HepG2 (cell line): ENCODE measurements at regions not wholly inside any gene's neighbourhood (a gene's known extent, or its start where the extent isn't known, plus 50 kb on each side); places are given as distances from the start of the nearest gene placed in this dataset.

Source experiments
- ATAC-seq: fragments of 200-7000 bp; cut with Tn5 transposase; 3 replicates; pipeline ENCODE4 v1.9.1; 2020; ENCODE audit warnings: mild to moderate bottlenecking, moderate library complexity
- BruUV-seq: library from RNA; stranded (reverse); fragments of 400-500 nt; replicated peaks from 2 replicates; lab custom pipeline; 2021; lab: Mats Ljungman, UMichigan
- CTCF ChIA-PET: fragments of 300-600 bp; formaldehyde crosslinking; extraction: SDS; loops from one replicate; lab custom pipeline; 2021; ENCODE audit warnings: low total read pairs, inconsistent platforms, low intra/inter-chr PET ratio; lab: Yijun Ruan, JAX
- POLR2A ChIA-PET: fragments of 350-600 bp; sonication (Branson Sonifier 250); formaldehyde crosslinking; loops from one replicate; lab custom pipeline; 2020; ENCODE audit warnings: antibody characterized with exemption, inconsistent platforms; lab: Yijun Ruan, JAX
- DNase-seq: peaks from one replicate; pipeline ENCODE4 v3.0.0-alpha.2; 2015; ENCODE audit warnings: low spot score
- FAIRE-seq: peaks from 3 replicates; lab custom pipeline; 2011; peaks lifted over from hg19 to GRCh38; lab: Jason Lieb, UNC
- H2AFZ ChIP-seq: one replicate; pipeline ENCODE4 v1.6.1; 2011; ENCODE audit warnings: low read length, inconsistent platforms
- H3K27ac ChIP-seq: fragments of 300-600 bp; 3 replicates; pipeline ENCODE4 v1.8.0; 2011; ENCODE audit warnings: mixed run types, mild to moderate bottlenecking, mixed read lengths, low read length, inconsistent platforms; ENCODE audit not compliant: insufficient read depth; ENCODE audit errors: extremely low read length
- H3K27me3 ChIP-seq, 2 experiments: fragments of 200-600 bp in 1 of 2; 2 replicates in 1 of 2; 3 replicates in 1 of 2; pipeline versions ENCODE4 v1.6.0 to v1.8.0; 2011; ENCODE audit warnings: low read length in 2 of 2, mild to moderate bottlenecking in 2 of 2, moderate library complexity in 2 of 2, inconsistent platforms in 1 of 2; ENCODE audit not compliant: insufficient read depth in 2 of 2, control insufficient read depth in 1 of 2
- H3K36me3 ChIP-seq, 2 experiments: fragments of 200-600 bp in 1 of 2; replicated peaks in 1 of 2; 2 replicates in 1 of 2; 3 replicates in 1 of 2; pipeline versions ENCODE4 v1.5.1 to v1.8.0; 2011; ENCODE audit warnings: low read length in 2 of 2, inconsistent platforms in 1 of 2; ENCODE audit not compliant: insufficient read depth in 2 of 2, control insufficient read depth in 1 of 2
- H3K4me1 ChIP-seq: 2 replicates; pipeline ENCODE4 v1.5.1; 2012; ENCODE audit warnings: low read length, inconsistent platforms; ENCODE audit not compliant: insufficient read depth
- H3K4me2 ChIP-seq: 2 replicates; pipeline ENCODE4 v1.6.0; 2011; ENCODE audit warnings: low read depth, low read length, inconsistent platforms
- H3K4me3 ChIP-seq, 3 experiments: fragments of 200-600 bp in 1 of 3; sonication (generic), shearing (Covaris generic) in 1 of 3; replicated peaks in 1 of 3; 2 replicates each; pipeline ENCODE4 v1.5.1; 2011 to 2016; ENCODE audit warnings: low read length in 3 of 3, inconsistent platforms in 2 of 3, low read depth in 2 of 3, mild to moderate bottlenecking in 2 of 3, control low read depth in 1 of 3, mixed read lengths in 1 of 3; ENCODE audit not compliant: insufficient read depth in 1 of 3
- H3K79me2 ChIP-seq: one replicate; pipeline ENCODE4 v1.6.1; 2011; ENCODE audit warnings: low read length, inconsistent platforms; ENCODE audit not compliant: insufficient read depth
- H3K9ac ChIP-seq: 2 replicates; pipeline ENCODE4 v1.6.0; 2011; ENCODE audit warnings: mild to moderate bottlenecking, low read depth, low read length, inconsistent platforms; ENCODE audit not compliant: insufficient read depth
- H3K9me3 ChIP-seq: 2 replicates; pipeline ENCODE4 v1.5.1; 2012; ENCODE audit warnings: mild to moderate bottlenecking, low read length
- H4K20me1 ChIP-seq: 2 replicates; pipeline ENCODE4 v1.6.0; 2011; ENCODE audit warnings: inconsistent platforms, mild to moderate bottlenecking, low read length, moderate library complexity; ENCODE audit not compliant: insufficient read depth
- ARHGAP35 ChIP-seq: sonication (generic); formaldehyde crosslinking; IDR thresholded peaks from 2 replicates; pipeline ENCODE4 v1.9.0; 2022; ENCODE audit warnings: mild to moderate bottlenecking, inconsistent platforms, moderate library complexity, missing genetic modification reagents, borderline replicate concordance
- BCLAF1 ChIP-seq: fragments of 450-650 bp; IDR thresholded peaks from 2 replicates; pipeline ENCODE4 v1.6.1; 2017; ENCODE audit warnings: mild to moderate bottlenecking
- FOXA3 ChIP-seq: IDR thresholded peaks from 2 replicates; pipeline ENCODE4 v1.6.1; 2016; ENCODE audit warnings: missing genetic modification reagents, missing compliant biosample characterization
- GRHL1 ChIP-seq: sonication (generic); formaldehyde crosslinking; conservative IDR thresholded peaks from 2 replicates; pipeline ENCODE4 v1.8.0; 2022; ENCODE audit warnings: missing genetic modification reagents
- KAT7 ChIP-seq: IDR thresholded peaks from 2 replicates; pipeline ENCODE4 v1.6.1; 2018; ENCODE audit warnings: borderline replicate concordance, missing compliant biosample characterization
- MNT ChIP-seq: fragments of 450-650 bp; IDR thresholded peaks from 2 replicates; pipeline ENCODE4 v1.6.1; 2016
- RAD51 ChIP-seq: fragments of 450-650 bp; IDR thresholded peaks from 2 replicates; pipeline ENCODE4 v1.6.1; 2016; ENCODE audit warnings: borderline replicate concordance
- RFXAP ChIP-seq: sonication (generic); formaldehyde crosslinking; IDR thresholded peaks from 2 replicates; pipeline ENCODE4 v1.4.0; 2020; ENCODE audit warnings: missing genetic modification reagents, borderline replicate concordance
- SIN3B ChIP-seq: fragments of 150-350 bp; IDR thresholded peaks from 2 replicates; pipeline ENCODE4 v1.6.1; 2014; ENCODE audit warnings: low read length
- SMAD3 ChIP-seq: sonication (generic); formaldehyde crosslinking; IDR thresholded peaks from 2 replicates; pipeline ENCODE4 v1.4.0; 2020; ENCODE audit warnings: missing genetic modification reagents
- THRA ChIP-seq: sonication (generic); formaldehyde crosslinking; IDR thresholded peaks from 2 replicates; pipeline ENCODE4 v1.4.0; 2020; ENCODE audit warnings: missing genetic modification reagents, borderline replicate concordance
- ZBTB37 ChIP-seq: sonication (generic); formaldehyde crosslinking; IDR thresholded peaks from 2 replicates; pipeline ENCODE4 v1.4.0; 2020; ENCODE audit warnings: mild to moderate bottlenecking, missing genetic modification reagents
- ZNF501 ChIP-seq: sonication (generic); formaldehyde crosslinking; IDR thresholded peaks from 2 replicates; pipeline ENCODE4 v1.5.1; 2020; ENCODE audit warnings: mild to moderate bottlenecking, moderate library complexity, missing genetic modification reagents
- ZNF550 ChIP-seq: sonication (generic); formaldehyde crosslinking; IDR thresholded peaks from 2 replicates; pipeline ENCODE4 v1.4.0; 2020; ENCODE audit warnings: mild to moderate bottlenecking, missing genetic modification reagents, borderline replicate concordance
- ZNF570 ChIP-seq: sonication (generic); formaldehyde crosslinking; IDR thresholded peaks from 2 replicates; pipeline ENCODE4 v1.4.0; 2020; ENCODE audit warnings: mild to moderate bottlenecking, missing genetic modification reagents, borderline replicate concordance
- ZNF589 ChIP-seq: sonication (generic); formaldehyde crosslinking; conservative IDR thresholded peaks from 2 replicates; pipeline ENCODE4 v1.8.0; 2022; ENCODE audit warnings: mild to moderate bottlenecking, moderate library complexity, missing genetic modification reagents
- ZNF768 ChIP-seq: sonication (generic); formaldehyde crosslinking; IDR thresholded peaks from 2 replicates; pipeline ENCODE4 v1.4.0; 2020; ENCODE audit warnings: missing genetic modification reagents
- ZSCAN31 ChIP-seq: sonication (generic); formaldehyde crosslinking; IDR thresholded peaks from 2 replicates; pipeline ENCODE4 v1.5.0; 2020; ENCODE audit warnings: low read depth, mild to moderate bottlenecking, missing genetic modification reagents
- WGBS: methylation state at CpG from one replicate; pipeline ENCODE4 v1.1.6; 2017; ENCODE audit warnings: low lambda C conversion rate; 5-methylcytosine and 5-hydroxymethylcytosine counted together
- in situ Hi-C: cut with HindIII; loops from 2 replicates; pipeline ENCODE4 v1.10.0; 2017; ENCODE audit warnings: low pct_unique_long_range_greater_than_20kb; ENCODE audit not compliant: extremely low pct_ligation_motif_present
- intact Hi-C: fragments of 100-400 bp; cut with micrococcal nuclease; formaldehyde crosslinking; loops from one replicate; pipeline ENCODE4 v1.10.0; 2022; ENCODE audit not compliant: unreplicated experiment

- DNase-seq (no peak), FAIRE-seq (no peak), ATAC-seq (no peak)
- ChIA-PET CTCF (no interaction called here), POLR2A (no interaction called here)
- no peak overlapping the region for H3K4me3 ChIP-seq
- no peaks in the 10 kb centered on the region for H3K79me2 ChIP-seq
- WGBS: 0% methylated on average over 2 of the region's 2 CpGs
- no peaks in the 10 kb centered on the region for H3K36me3 ChIP-seq
- H4K20me1 ChIP-seq: no peaks in the 10 kb centered on the region
- no peak overlapping the region for H3K9ac ChIP-seq
- H2AFZ ChIP-seq: no peak overlapping the region
- intact Hi-C loops: no loop called here
- no TSS peak for BruUV-seq
- H3K9me3 ChIP-seq: peaks cover 99% of the 10 kb centered on the region
- H3K4me1 ChIP-seq: no peaks in the 10 kb centered on the region
- H3K27me3 ChIP-seq: no peaks in the 10 kb centered on the region; a peak in 1 of 5 replicates
- in situ Hi-C loops: no loop called here
- no peak overlapping the region for H3K27ac ChIP-seq
- no peak overlapping the region for H3K4me2 ChIP-seq
- TF ChIP-seq ZNF570: no peak
- TF ChIP-seq ZSCAN31 (CRISPR knock-in tag): no peak
- no peak for TF ChIP-seq FOXA3 (CRISPR knock-in tag)
- TF ChIP-seq SMAD3 (CRISPR knock-in tag): no peak
- TF ChIP-seq THRA (CRISPR knock-in tag): no peak
- no peak for TF ChIP-seq ZBTB37 (CRISPR knock-in tag)
- no peak for TF ChIP-seq RFXAP (CRISPR knock-in tag)
- TF ChIP-seq ZNF589 (CRISPR knock-in tag): no peak
- TF ChIP-seq RAD51: no peak
- no peak for TF ChIP-seq ZNF501
- TF ChIP-seq GRHL1 (CRISPR knock-in tag): no peak
- TF ChIP-seq MNT: no peak
- no peak for TF ChIP-seq ZNF768 (CRISPR knock-in tag)
- no peak for TF ChIP-seq ARHGAP35 (CRISPR knock-in tag)
- no peak for TF ChIP-seq KAT7
- TF ChIP-seq BCLAF1: no peak
- no peak for TF ChIP-seq ZNF550 (CRISPR knock-in tag)
- TF ChIP-seq SIN3B: no peak
These were observed 899.3 kb downstream of the SORCS3 start for GRCh38 chr10:105540381-105540780.
